Right ventricle myocardium superior (tissue), 1 donor: ENCODE measurements at regions not wholly inside any gene's neighbourhood (a gene's known extent, or its start where the extent isn't known, plus 50 kb on each side); places are given as distances from the start of the nearest gene placed in this dataset.
"Not testable (repeated sequence)": the region's sequence is repeated elsewhere in the genome, so short reads cannot be mapped to it uniquely, and the experiment has no call there.

Source experiments
- ATAC-seq: fragments of 200-7000 bp; cut with Tn5 transposase; one replicate; pipeline ENCODE4 v1.9.1; 2020; ENCODE audit warnings: mild to moderate bottlenecking; ENCODE audit not compliant: poor library complexity
- DNase-seq: peaks from one replicate; pipeline ENCODE4 v3.0.0-alpha.2; 2020
- intact Hi-C: fragments of 100-400 bp; cut with DNase I; formaldehyde crosslinking; loops from one replicate; pipeline ENCODE4 v1.11.2; 2022
- donor health status: DM: no; HTN: yes; CAD: no; lungs with severe emphysema.

DNA sequence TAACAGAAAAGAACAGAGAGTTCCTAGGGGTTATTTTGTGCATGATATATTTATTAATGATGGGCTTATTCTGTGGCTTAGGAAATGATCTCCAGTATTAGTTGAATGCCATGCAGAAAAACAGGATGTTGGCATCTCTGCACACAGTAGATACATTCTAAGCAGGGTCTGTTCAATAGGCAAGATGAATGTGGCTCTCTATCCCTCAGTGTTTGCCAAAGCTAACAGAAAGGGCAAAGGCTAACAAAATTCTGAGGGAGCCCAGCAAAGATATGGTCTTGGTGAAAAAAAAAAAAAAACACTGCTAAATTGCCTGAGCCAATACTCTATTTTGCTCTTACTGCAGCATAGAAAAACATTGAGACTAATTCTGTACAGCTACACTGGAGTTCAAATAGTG, 1095.8 kb downstream of the UQCRFS1 start:
- no peak for DNase-seq
- ATAC-seq: no peak
- intact Hi-C loops: no loop called here

DNA sequence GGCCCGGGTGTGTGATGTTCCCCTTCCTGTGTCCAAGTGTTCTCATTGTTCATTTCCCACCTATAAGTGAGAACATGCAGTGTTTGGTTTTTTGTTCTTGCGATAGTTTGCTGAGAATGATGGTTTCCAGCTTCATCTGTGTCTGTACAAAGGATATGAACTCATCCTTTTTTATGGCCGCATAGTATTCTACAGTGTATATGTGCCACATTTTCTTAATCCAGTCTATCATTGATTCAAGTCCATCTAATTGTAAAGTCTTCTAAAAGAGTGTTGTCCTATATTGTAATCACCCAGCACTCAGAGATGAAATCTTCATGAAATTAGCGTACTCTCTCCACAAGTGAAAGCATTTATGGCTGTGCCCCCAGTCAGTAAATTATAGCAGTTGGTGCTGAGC, 1096.6 kb downstream of the UQCRFS1 start:
- DNase-seq, ATAC-seq, intact Hi-C loops: not testable (repeated sequence)

- no peak for ATAC-seq
- no peak for DNase-seq
- intact Hi-C loops: no loop called here
Observed at GRCh38 chr19:28103921-28104320, 1109.0 kb downstream of the UQCRFS1 start.

DNA sequence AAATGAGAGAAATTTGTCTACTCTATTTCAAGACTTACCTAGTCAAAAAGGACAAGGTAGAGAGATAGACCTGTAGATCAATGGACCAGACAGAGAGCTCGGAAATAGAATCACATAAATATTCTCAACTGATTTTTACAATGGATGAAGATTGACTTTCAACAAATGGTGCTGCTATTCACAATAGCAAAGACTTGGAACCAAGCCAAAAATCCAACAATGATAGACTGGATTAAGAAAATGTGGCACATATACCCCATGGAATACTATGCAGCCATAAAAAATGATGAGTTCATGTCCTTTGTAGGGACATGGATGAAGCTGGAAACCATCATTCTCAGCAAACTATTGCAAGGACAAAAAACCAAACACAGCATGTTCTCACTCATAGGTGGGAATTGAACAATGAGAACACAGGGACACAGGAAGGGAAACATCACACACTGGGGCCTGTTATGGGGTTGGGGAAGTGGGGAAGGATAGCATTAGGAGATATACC, 1128.2 kb downstream of the UQCRFS1 start:
- ATAC-seq, intact Hi-C loops, DNase-seq: not testable (repeated sequence)

DNA sequence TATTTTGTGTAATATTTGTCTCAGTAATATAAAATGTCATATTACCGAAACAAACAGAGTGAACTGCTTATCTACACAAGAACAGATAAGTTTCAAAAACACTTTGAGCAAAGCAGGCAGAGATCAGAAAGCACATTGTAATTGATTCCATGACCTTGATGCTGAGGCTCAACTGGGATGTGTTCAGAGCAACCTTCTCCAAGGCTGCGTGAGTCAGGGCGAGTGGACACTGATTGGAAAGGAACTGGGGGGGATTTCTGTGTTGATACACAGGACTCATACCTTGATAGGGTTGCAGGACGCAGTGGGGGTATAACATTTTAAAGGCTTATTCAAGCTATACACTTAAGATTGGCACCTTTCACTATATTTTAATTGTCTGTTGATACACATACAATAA, 1136.3 kb downstream of the UQCRFS1 start:
- DNase-seq (no peak), ATAC-seq (no peak)
- intact Hi-C loops: no loop called here

DNA sequence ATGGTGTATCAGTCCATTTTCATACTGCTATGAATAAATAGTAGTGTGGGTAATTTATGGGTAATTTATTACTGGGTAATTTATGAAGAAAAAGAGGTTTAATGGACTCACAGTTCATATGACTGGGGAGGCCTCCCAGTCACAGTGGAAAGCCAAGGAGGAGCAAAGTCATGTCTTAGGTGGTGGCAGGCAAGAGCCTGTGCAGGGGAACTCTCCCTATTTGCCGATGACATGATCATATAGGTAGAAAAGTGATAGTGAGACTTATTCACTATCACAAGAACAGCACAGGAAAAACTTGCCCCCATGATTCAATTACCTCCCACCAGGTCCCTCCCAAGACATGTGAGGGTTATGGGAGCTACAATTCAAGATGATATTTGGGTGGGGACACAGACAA, 1137.7 kb downstream of the UQCRFS1 start:
- DNase-seq: no peak
- no peak for ATAC-seq
- intact Hi-C loops: no loop called here

GRCh38 chr19:28074773-28075172, 1138.2 kb downstream of the UQCRFS1 start:
- DNase-seq (no peak), ATAC-seq (no peak)
- intact Hi-C loops: no loop called here

DNA sequence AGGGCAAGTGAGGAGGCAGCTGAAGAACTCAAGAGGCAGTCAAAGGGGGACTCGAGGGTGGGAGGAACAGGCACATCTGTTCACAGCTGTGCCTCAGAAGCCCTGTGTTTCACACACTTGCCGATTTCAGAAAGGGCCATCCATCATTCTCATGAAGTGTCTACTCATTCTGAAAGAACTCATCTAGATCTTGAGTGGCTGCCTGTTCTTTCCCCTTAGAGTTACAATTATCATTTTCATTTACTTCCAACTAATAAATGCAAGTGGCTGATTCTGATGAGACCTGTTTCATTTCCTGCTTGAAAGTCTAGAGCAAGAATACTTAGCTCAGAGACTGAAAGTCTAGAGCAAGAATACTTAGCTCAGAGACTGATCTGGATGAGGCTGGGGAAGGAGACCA, 1145.1 kb downstream of the UQCRFS1 start:
- no peak for DNase-seq
- no peak for ATAC-seq
- intact Hi-C loops: no loop called here

- ATAC-seq: no peak
- DNase-seq: no peak
- intact Hi-C loops: no loop called here
Observed at GRCh38 chr19:28066988-28067387, 1146.0 kb downstream of the UQCRFS1 start.

- DNase-seq: no peak
- intact Hi-C loops: no loop called here
- ATAC-seq: no peak
Observed at GRCh38 chr19:28066161-28066560, 1146.8 kb downstream of the UQCRFS1 start.

- intact Hi-C loops: no loop called here
- DNase-seq (no peak), ATAC-seq (no peak)
Observed at GRCh38 chr19:28065026-28065425, 1147.9 kb downstream of the UQCRFS1 start.

DNA sequence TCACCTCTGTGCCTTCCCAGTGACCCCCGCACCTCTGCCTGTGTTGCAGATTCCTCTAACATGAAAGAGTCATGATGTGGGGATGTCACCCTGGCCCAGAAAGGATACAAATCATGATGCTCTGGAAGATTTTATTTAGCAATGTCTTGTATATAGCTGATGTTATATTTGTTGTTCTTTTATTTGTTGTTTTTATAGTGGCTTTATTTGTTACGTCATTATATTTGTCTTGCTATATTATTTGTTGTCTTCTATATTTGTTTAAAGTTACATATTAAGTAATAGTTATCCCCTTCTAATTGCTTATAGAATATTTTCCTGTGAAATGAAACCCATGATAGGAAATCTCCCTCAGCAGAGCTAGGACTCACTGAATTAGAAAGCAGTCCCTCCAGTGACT, 1149.2 kb downstream of the UQCRFS1 start:
- DNase-seq: no peak
- intact Hi-C loops: no loop called here

GRCh38 chr19:28061111-28061510, 1151.8 kb downstream of the UQCRFS1 start:
- no peak for DNase-seq
- intact Hi-C loops: no loop called here
- ATAC-seq: no peak

More for the DNA sequence above, 1149.2 kb downstream of the UQCRFS1 start:
- ATAC-seq: no peak

- DNase-seq, intact Hi-C loops, ATAC-seq: not testable (repeated sequence)
Observed at GRCh38 chr19:28057026-28057425, 1155.9 kb downstream of the UQCRFS1 start.

- no peak for ATAC-seq
- intact Hi-C loops: no loop called here
- DNase-seq: no peak
Observed at GRCh38 chr19:28051047-28051446, 1161.9 kb downstream of the UQCRFS1 start.

DNA sequence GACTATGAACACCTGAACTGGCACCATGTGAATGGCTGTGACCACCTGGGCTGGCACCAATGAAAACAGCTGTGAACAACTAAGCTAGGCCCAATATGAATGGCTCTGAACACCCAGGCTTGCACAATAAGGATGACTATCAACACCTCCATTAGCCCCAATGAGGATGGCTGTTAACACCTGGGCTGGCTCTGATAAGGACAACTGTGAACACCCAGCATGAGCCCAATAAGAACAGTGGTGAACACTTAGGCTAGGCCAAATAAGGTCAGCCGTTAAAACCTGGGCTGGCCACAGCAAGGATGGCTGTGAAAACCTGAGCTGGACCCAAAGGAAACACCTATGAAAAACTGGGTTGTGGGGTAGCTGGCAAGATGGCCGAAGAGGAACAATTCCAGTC, 1163.1 kb downstream of the UQCRFS1 start:
- intact Hi-C loops: no loop called here
- ATAC-seq (no peak), DNase-seq (no peak)

- ATAC-seq (no peak), DNase-seq (no peak)
- intact Hi-C loops: no loop called here
Observed at GRCh38 chr19:28046932-28047331, 1166.0 kb downstream of the UQCRFS1 start.

DNA sequence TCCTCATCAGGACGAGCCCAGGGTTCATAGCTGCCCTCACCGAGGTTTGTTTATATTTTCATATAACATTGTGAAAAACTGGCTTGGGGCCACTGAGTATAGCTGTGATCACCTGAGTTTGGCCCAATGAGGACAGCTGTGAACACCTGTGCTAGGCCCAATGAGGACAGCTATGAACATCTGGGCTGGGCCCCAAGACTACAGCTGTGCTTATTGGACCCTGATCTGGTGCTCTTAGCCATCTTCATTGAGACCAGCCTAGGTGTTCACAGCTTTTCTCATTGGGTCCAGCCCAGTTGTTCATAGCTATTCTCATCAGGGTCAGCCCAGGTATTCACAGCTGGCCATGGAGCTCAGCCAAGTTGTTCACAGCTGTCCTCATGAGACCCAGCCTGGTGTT, 1167.3 kb downstream of the UQCRFS1 start:
- DNase-seq (no peak), ATAC-seq (no peak)
- intact Hi-C loops: no loop called here

DNA sequence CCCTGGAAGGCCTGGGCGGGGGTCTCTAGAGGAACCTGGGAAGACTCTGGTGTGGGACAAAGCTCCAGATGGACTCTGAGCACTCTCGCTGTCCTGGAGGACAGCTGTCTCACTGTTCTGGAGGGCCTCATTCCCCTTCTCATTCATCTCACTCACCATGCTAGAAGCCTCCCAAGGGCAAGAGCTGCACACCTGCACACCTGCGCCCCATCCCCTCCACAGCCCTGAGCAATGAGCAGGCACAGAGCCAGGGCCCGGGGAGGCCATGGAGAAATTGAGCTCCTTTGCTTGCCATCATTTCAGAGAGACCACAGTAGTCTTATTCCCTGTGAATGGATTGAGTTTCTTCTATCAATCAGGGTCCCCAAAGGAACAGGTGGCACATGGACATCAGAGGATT, 1168.5 kb downstream of the UQCRFS1 start:
- ATAC-seq: no peak
- intact Hi-C loops: no loop called here
- no peak for DNase-seq

DNA sequence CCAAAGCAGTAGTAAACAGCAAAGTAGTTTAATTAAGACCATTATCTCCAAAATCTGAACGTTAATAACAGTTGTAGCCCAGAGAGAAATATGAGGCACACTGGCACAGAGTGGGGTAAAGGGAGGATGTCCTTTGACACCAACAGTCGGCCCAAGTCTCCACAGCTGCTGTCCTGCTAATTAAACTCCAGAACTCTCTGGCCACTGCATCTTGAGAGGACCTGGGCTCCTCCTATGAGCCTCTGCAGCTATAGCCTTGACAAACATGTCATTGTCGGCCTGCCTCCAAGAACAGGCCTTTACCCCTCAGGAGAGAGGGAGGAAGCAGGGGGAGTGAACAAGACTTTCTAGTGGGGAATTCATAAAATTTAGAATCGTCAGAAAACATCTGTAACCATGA, 1170.4 kb downstream of the UQCRFS1 start:
- intact Hi-C loops: no loop called here
- ATAC-seq (no peak), DNase-seq (no peak)

DNA sequence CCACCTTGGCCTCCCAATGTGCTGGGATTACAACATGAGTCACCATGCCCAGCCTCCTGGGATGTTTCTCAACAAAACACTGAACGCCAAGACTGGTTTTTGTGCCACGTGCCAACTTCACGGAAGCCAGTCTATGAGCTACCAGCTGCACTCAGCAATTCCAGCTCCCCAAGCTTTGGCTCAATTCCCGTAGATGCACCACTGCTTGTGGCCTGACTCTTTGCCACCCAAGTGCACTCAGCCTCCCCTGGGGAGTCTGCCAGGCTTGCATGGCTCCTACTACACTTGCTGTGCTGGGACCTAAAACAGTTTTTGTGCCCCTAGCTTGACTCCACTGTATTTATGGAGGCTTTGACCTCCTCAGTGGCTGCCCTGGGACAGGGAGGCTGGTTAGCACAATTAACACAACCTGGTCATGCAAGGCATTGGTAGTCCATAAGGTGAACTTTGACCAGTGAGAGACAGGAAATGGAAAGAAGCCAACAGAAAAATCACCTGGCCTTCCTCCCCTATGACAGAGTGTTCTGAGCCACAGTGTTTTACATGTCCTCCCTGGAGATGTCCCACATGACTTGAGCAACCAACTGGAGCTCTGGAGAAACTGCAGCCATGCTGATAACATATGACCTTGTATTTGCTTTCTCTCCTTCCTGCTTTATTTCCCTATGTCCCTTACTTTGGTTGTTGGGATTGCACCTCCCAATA, 1173.1 kb downstream of the UQCRFS1 start:
- intact Hi-C loops: no loop called here
- DNase-seq (no peak), ATAC-seq (no peak)
